T-helper 2 cell treated with Interferon-gamma antibody and Interleukin-4, amounts not matched to agents 100 ng/mL and 5 ng/mL, for 36 hours (primary cell): ENCODE measurements at regions not wholly inside any gene's neighbourhood (a gene's known extent, or its start where the extent isn't known, plus 50 kb on each side); places are given as distances from the start of the nearest gene placed in this dataset.
"Not testable (repeated sequence)": the region's sequence is repeated elsewhere in the genome, so short reads cannot be mapped to it uniquely, and the experiment has no call there.

Experiments used
- intact Hi-C: fragments of 100-400 bp; cut with micrococcal nuclease; formaldehyde crosslinking; loops from one replicate; pipeline ENCODE4 v1.15.1; 2023

- intact Hi-C loops: no loop called here
Measured at GRCh38 chr3:177249203-177249602, 51.9 kb upstream of the TBL1XR1 start.

GRCh38 chr3:177250151-177250550 is 52.9 kb upstream of the TBL1XR1 start:
- intact Hi-C loops: no loop called here

DNA sequence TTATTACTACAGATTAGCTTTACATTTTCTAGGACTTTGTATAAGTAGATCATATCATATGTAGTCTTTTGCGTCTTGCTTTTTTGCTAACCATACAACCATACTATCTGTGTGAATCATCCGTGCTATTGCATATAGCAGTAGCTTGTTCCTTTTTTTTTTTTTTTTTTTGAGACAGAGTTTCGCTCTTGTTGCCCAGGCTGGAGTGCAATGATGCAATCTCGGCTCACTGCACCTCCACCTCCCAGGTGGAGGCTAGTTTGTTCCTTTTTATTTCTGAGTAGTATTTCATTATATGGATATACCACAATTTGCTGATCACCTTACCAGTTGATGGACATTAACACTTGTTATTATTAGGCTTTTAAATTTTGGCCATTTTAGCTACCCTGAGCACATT is 54.5 kb upstream of the TBL1XR1 start:
- intact Hi-C loops: no loop called here

DNA sequence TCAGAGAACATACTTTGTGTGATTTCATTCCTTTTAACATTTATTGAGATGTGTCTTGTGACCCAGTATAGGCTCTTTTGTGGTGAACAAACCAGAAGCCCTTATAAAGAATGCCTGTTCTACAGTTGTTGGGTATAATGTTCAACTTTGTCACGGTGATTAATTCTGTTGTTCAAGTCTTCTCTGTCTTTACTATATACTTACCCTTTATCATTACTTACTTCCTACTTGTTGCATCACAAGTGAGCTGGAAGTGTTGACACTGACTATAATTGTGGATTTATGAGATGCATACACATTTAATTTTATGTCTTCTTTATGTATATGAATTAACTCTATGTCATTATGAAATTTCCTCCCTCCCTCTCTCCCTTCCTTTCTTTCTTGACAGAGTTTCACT is 59.7 kb upstream of the TBL1XR1 start:
- intact Hi-C loops: no loop called here

DNA sequence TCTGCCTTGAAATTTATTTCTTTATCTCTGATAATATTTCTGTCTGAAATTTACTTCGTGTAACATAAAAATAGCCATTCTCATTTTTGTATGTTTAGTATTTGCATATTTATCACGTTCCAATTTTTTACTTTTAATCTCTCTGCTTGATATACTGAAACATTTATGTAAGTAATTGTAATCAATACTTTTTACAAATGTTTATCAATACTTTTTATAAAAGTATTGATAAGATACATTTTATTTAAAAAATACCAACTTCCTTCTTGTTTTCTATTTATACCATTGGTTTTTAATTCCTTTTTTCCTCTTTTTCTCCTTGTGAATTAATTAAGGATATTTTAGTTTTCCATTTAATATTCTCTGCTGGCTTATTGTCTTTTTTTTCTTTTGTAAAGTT is 60.3 kb upstream of the TBL1XR1 start:
- intact Hi-C loops: no loop called here

DNA sequence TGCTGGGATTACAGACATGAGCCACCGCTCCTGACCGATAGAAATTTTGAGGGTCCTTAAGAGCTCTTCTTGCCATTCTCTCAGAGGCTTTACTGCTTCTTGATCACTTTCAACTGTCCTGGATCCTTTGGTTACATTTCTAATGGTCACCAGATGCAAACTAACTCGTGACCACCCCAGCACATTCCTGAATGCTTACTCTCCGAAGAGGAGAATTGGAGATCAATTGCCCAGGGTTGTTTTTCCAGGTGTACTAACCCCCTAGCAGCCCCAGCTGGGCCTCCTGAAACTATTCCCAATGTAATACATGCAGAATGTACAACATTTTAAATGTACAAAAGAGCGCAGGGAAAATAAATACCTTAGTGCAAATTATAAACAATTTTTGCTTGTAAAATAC is 65.1 kb upstream of the TBL1XR1 start:
- intact Hi-C loops: no loop called here

DNA sequence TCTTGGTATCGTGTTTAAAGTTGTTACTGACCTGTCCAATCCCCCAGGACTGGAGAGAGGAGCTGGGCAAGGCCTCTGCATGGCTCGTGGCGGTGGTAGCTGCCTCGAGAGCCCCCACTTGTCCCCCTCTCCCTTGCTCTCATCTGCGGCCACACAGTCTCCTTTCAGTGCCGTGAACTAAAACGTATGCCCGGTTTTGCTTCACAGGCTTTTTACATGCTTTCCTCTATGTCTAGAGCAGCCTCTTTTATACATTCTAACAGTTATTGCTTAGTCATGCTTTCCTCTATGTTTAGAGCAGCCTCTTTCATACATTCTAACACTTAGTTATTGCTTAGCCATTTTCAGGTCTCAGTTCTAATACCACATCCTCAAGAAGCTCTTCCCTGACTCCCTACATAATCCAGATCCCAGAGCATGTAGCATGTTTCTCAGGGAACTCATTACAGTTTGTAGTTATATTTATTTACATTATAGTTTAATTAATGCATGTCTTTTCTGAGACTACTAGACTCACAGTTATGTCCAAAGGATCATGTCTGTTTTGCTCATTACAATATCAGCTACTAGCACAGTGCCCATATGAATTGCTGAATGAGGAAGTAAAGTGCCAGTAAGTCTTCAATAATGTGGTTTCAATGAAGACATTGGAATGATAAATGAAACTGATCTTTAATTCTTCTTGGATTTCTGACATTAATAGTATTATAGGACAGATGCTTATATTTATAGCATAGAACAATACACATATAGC is 66.5 kb upstream of the TBL1XR1 start:
- intact Hi-C loops: no loop called here

GRCh38 chr3:177271811-177272501 is 74.7 kb upstream of the TBL1XR1 start:
- intact Hi-C loops: not testable (repeated sequence)

DNA sequence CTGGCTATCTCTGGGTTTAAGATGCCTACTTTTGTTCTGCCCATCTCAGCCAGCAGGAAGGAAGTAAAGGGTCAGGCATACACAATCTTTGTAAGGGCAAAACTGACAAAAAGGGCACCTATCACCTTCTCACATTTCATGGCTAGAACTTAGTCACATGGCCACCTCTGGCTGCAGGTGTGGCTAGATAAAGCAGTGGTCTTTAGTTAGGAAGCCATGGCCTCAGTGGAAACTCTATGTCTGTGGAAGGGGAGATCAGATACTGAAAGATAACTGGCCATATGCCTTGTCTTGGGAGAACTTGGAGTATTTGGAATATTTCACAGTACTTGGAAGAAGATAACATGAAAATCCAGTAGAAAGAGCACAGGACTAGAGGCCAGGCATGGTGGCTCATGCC is 80.7 kb upstream of the TBL1XR1 start:
- intact Hi-C loops: no loop called here

DNA sequence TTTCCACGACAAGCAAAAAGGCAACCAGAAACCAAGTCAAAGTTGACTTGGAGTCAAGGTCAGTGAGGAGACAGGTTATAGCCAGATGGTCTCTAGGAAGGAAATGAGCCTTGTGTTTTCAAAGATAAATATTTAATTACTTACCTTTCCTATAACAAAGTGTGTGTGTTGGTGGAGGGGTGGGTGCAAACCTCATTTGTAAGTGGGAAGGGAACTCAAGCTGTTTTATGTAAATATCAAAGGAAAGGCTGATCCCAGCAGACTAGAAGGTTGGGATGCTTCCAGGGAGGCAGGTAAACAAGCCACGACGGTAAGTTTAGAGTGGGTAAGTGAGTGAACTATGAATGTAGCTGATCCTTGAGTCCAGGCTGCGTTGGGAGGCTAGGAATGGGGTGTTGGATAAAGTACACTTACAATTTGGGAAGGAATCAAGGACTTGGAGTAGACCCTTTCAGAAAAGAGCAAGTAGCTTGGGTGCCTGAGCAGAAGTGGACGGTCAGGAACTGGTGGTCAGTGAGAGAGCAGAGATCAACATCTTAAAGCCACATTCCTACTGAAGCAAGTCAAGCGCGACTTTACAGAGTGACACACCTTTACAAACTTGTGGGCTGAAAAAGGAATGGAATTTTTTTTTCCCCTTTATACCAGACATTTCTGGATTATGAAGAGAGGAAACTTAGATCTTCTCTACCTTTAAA is 82.0 kb upstream of the TBL1XR1 start:
- intact Hi-C loops: no loop called here

GRCh38 chr3:177281292-177282118 is 84.2 kb upstream of the TBL1XR1 start:
- intact Hi-C loops: loop anchor here (5.0 kb wide), 1 partner anchor 36 kb away; no protein-coding TSS in a partner anchor

DNA sequence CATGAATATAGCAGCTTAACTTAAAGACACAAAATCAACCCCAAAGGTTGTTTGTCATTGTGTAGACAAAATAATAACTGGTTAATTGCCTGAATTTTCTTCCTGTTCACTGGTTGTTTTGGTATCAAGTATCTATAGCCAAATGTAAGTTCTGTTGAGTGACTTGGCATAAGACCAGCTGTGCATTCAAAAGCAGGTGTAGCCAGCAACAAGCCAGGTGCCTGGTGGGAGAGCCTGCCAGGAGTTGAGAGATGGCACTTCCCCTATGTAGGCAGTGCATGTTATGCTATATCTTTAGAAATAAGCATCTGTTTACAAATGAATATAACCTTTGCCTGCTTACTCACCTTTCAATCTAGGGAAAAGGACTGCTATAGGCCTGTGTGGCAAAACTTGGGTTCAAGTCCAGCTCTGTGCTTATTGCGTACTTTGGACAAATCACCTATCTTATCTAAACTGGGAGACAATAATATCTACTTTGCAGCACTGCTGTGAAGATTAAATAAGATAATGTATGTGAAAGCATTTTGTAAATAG is 84.9 kb upstream of the TBL1XR1 start:
- intact Hi-C loops: loop anchor here (5.0 kb wide), 1 partner anchor 35 kb away; no protein-coding TSS in a partner anchor

- intact Hi-C loops: loop anchor here (2.0 to 5.0 kb wide), 2 partner anchors 33 to 77 kb away; no protein-coding TSS in a partner anchor
Measured at GRCh38 chr3:177283983-177284382, 86.7 kb upstream of the TBL1XR1 start.

DNA sequence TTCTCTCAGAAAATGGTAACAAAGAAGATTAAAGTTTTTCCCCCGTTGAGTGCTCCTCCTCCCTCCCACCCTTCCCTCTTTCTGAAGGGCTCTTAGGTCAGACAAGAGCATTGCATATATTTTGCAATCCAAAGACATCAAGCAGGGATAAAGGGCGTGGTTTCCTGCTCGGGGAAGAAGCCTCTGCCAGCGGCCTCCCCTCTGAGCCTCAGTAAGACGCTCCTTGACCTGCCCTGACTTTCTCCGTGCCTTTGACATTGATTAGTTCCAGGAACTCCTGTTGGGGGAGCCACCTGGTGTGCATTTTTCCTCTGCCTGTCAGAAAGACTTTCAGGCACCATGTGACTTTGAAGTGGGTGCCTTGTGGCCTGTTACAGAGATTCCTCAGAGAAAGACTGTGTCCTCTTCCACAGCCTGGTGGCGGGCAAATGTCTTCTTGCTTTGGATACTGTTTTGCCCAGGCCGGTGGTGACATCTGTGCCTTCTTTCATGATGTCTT is 87.2 kb upstream of the TBL1XR1 start:
- intact Hi-C loops: loop anchor here (2.0 to 5.0 kb wide), 2 partner anchors 33 to 76 kb away; no protein-coding TSS in a partner anchor

DNA sequence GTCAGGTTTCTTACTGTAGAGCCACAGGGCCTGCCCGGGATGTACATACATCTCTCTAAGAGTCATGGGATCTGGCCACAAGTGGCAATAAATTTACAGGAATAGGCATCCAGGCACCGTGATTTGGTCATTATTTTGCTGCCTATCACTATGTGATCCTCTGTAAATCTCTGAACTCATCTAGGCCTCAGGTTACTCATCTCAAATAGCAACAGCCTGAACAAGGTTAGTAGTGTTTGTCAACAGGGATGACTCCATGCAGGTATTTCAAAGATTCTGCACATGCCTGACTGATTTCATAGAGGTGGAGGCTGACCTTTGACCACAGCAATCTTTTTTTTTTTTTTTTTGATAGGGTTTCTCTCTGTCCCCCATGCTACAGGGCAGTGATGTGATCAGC is 88.8 kb upstream of the TBL1XR1 start:
- intact Hi-C loops: no loop called here

DNA sequence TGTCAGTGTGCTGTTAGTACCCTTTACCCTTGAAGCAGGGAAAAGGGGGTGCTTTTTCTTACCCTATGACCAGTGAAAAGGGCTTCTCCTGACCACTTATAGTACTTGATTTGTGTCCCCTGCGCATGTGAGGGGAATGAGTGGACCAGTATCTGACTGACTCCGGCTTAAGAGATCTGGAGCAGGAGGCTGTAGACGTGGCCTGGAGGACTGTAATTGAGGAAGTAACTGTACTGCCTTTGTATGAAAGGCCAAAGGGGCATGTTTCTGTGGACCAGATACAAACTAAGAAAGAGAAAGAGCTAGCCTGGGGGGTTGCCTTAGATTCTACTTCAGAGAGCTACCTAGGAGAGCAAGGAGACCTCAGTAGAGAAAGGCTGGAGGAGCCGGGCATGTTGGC is 89.9 kb upstream of the TBL1XR1 start:
- intact Hi-C loops: no loop called here

DNA sequence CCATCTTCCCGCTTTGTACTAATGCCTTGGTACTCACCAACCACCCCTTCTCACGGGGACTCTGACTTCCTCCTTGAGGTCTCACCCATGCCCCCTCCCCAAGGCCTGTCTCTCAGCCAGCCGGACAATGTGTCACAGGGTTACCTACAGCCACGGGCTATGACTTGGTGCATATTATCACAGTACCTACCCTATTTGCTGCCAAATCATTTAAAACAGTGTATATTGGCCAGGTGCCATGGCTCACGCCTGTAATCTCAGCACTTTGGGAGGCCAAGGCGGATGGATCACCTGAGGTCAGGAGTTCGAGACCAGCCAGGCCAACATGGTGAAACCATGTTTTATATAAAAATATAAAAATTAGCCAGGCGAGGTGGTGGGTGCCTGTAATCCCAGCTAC is 93.4 kb upstream of the TBL1XR1 start:
- intact Hi-C loops: no loop called here

- intact Hi-C loops: no loop called here
Measured at GRCh38 chr3:177294221-177294620, 96.9 kb upstream of the TBL1XR1 start.

DNA sequence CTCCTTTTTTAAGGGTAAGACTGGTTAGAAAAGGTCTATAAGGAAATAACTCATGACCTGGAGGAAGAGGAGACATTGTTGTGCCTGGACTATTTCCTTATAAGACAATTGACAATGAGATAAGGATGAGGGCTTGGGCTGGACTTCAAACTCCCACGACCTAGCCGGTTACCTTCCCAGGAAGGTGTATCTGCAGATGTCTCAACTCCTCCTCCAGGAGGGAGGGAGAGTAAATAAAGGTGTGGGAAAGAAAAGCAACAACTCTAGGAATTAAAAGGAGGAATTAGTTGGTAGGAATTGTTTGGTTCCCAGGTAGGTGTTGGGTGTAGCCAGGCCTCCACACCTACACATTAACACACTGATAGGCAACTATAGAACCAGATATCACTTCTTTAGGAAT is 97.8 kb upstream of the TBL1XR1 start:
- intact Hi-C loops: no loop called here

DNA sequence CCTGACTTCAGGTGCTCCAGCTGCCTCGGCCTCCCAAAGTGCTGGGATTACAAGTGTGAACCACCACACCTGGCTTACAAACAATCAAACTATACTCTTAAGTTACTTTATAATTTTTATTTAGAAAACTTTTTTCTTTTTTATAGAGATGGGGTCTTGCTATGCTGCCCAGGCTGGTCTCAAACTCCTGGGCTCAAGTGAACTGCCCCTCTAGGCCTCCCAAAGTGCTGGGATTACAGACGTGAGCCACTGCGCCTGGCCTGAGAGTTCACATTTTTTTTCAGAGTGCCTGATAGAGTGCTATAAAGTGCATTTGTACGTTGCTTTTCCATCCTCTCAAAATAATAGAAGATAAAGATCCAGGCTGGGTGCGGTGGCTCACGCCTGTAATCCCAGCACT is 102.0 kb upstream of the TBL1XR1 start:
- intact Hi-C loops: no loop called here
